Lung microvascular endothelial cell (primary cell): ENCODE measurements at regions not wholly inside any gene's neighbourhood (a gene's known extent, or its start where the extent isn't known, plus 50 kb on each side); places are given as distances from the start of the nearest gene placed in this dataset.

ENCODE experiments used
- DNase-seq, 2 donors: peaks; one replicate each; pipeline versions ENCODE4 v3.0.0 to v3.0.0-alpha.2; 2010; ENCODE audit warnings: low read depth in 2 of 2

DNA sequence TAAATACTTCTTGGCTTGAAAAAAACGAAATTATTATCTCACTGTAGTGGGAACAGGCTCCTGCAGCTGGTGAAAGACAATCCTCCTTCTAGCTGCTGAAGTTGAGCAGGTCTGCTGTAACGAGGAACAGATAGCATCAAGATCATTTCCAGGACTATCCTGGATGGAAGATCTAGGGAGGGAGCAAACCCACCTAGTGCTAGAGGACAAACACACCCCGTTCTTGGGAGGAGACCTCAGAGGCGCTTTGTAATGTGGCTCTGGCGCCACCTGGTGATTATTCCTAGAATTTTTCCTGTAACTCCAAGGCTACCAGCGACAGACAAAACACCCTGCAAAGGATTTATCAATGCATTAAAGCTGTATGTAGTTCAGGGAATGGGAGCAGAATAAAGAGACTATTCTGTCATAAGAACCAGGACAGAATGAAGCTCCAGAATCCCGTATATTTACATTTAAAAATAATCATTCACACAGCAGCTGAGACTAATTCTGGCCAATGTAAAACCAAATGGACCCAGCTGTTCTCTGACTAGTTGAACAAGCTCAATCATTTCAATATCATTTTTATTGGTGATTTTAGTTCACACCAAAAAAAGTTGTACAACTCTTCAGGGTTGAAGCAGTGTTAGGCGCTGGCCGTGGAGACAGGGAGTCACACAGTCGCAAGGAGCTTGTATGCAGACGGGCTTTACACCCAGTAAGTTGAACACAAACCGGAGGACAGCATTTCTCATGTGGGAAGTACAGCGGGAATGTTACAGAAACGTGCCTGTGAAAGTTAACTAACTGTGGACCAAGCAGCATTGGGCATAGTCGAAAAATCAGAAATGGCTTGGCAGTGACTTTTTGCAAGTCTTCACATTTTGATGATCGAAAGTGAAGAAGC is 290.3 kb downstream of the TRIB2 start:
- DNase-seq: peak; percentile 75 to 78

DNA sequence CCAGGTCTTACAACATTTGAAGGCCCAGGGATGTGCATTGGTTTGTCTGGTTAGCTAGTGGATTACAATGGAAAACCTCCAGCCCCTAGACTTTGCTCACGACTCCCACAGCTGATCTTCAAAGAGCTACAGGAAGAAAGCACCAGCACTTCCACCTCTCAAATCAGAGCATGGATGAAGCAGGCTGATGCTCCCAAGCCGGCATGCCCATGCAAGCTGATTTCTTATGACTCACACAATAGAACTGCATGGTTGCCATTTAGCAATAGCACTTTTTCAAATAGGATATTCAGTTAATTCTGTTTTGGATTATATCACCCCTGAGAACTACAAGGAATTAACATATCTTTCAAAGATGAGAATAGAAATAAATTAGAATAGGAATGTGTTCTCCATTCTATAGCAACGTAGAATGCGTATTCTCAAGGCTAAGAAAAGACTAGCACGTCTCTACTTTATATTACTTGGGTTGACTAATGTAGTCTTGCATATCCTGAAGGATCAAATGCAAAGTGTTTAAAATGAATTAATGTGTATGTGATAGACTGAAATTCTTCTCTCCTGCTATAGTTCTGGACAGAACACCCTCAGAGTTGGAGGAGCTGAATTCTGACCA is 292.4 kb downstream of the TRIB2 start:
- no peak for DNase-seq

DNA sequence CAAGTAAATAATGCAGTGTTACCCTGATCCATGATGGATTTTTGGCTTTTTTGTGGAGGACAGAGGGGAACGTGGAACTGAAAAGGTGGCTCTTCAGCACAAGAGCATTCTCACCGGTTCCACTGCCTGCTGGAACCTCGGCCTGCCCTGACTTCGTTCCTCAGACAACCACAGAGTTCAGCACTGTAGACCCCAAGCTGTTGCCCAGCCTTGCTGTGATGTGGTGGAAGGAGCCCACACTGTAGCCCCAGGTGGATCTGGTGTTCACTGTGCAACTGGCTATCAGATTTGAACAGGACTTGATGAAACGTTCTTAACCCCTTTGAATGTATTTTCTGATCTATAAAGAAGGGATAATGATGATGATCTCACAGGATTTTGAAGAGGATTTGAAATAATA is 293.5 kb downstream of the TRIB2 start:
- DNase-seq: no peak

DNA sequence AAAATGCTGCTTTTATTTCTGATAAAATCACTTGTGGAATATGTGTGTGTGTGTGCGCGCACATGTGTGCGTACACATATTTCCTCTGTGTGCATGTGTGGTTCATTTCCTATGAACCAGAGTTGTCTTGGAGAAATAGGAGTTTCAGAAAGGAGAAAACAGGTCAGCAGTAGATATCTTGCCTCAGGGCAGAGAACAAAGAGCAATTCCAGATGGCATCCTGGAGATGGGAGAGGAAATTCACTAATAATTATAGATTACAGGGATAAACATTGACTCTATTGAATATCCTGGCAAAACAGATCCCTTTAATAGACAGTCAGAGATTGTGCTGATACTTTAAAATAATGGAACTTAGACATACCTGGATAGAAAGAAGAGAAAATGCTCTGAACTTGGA is 298.0 kb downstream of the TRIB2 start:
- DNase-seq: no peak

DNA sequence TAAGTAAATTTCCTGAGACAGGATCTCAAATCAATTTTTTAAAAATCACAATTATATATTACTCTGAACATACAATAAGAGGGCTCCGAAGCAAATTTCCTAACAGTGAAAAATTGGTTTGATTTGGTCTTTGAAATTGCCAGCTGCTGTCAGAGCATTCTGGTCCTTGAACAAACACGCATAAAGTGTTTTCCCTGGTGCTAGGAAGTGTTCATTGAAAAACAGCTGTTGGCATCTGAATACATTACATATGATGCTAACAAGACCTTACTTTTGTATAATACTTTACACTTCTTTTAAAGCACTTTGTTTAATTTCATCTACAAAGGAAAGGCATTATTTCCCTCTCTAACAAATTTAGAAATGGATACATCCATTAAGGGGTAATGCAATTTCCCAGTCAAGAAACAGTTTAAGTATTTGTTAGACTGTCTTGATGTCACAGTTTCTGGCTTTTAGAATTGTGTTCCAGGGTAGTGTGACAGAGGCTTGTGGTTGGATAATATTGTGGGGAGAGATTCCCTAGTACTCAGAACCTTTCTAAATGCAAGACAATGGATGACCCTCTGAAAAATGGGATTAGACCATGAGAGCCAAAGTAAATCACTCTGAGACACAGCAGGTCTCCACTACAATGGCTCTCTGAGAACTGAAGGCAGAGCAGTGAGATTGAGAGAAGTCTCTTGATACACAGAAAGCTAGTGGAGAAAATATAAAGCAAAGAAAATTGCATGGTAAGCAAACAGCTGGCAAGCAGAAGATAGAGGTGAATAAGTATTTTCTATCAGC is 299.0 kb downstream of the TRIB2 start:
- DNase-seq: no peak

DNA sequence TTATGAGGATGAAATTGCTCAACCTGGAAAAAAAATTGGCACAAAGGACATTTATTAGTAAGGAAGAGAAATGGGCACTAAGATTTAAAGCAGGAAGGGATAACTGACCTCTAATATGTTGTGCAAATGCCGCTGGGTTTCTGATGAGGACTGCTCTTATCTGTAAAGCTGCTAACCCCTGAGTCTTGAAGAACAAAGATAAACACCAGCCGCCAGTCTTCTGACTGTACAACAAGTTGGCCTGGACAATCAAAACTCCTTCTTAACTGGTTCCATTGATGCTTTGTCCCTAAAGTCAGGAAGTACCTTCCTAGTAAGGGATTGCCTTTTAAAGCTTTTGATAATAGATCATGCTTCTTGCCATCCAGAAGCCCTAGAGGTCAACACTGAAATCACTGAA is 301.8 kb downstream of the TRIB2 start:
- no peak for DNase-seq

DNA sequence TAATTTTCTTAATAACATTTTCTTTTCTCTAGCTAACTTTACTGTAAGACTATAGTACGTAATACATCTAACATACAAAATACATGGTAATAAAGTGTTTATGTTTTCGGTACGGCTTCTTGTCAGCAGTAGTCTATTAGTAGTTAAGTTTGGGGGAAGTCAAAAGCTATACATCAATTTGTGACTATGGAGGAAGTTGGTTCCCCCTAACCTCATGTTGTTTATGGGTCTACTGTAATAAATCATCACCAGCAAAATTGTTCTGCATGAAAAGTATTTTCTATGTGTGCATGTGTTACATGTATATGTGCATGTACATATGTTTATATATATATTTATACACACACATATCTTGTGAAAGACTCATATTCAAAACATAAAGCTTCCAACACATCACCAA is 303.0 kb downstream of the TRIB2 start:
- DNase-seq: no peak

DNA sequence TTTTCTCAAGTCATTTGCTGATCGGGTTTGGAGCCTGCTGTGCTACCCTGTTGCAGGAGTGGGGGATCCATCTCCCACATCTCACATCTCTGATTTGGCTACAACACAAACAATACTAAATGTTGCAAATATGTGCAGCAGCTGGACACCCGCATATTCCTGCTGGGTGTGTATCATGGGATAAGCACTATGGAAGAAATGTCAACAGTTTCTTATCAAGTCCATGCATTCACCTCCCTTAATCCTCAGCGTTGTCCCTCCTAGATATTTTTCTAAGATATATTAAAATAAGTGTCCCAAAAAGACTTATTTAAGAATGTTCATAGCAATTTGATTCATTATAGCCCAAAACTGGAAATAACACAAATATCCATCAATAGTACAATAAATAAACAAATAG is 303.7 kb downstream of the TRIB2 start:
- no peak for DNase-seq

DNA sequence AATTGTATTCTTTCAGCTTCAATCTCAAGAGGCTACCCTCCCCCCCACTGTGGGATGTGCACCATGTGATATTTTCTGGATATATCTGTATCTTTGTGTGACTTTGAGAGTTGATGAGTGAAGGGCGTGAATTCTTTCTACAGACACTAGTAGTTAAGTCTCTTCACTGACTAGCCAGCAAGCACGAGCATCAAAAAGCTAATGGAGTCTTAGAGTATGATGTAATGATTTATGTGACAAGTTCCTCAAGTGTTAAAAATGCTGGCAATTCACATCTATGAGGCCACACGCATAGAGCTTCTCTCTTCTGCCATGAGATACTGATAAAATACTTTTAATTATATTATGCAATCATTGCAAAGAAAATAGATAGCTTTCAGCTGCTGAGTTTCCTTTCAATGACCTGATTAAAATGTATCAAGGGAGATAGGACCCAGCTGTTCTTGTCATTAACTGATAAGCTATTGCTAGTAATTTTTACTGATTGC is 304.8 kb downstream of the TRIB2 start:
- no peak for DNase-seq

DNA sequence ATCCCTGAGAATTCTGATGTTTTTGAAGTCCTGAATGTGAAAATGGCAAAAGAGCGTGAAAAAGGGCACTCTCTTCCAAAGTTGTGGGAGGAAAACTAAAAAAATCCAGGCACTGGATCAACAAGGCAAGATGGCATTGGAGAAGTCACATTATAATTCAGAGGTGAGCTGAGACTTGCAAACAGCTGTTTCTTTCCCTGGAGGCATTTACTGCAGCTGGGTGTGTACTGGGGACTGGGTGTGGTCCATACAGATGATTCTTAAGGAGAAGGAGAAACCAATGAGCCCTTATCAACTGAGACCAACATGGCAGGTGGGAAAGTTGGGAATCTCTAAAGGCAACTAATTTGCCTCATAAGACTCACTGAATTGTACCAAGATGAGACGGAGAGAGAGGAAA is 313.9 kb downstream of the TRIB2 start:
- no peak for DNase-seq

DNA sequence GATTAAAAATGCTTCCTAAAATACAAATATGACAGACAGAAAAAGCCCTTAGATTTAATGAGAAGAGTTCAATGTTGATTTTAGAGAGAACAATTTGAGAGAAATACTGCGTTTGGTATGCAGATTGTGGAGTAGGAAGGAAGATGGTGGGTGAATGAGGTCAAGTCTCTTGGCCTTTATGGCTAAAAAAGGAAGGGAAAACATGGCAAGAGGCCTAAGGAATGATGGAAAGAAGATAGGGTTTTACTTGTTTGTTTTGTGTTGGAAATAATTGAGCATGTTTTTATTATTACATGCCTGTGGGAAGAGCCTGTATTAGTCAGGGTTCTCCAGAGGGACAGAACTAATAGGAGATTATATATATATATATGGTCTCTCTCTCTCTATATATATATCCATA is 318.1 kb downstream of the TRIB2 start:
- no peak for DNase-seq

DNA sequence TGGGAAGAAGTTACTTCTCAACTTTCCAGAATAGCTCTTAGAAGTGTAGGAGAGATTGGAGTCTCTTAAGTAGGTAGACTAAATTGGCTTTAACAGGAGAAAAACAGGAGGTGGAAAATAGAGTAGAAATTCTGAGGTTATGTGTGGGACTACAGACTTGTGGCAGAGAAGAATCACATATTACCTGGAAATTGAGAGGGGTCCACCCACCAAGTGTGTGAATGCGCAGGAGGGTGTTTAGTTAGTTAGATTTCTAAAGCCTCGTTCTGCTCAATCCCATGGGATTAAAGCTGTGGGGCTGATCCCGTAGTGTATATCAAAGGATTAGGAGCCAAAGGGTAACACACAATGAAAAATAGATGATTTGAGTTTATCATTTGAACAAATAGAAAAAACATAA is 319.1 kb downstream of the TRIB2 start:
- no peak for DNase-seq

DNA sequence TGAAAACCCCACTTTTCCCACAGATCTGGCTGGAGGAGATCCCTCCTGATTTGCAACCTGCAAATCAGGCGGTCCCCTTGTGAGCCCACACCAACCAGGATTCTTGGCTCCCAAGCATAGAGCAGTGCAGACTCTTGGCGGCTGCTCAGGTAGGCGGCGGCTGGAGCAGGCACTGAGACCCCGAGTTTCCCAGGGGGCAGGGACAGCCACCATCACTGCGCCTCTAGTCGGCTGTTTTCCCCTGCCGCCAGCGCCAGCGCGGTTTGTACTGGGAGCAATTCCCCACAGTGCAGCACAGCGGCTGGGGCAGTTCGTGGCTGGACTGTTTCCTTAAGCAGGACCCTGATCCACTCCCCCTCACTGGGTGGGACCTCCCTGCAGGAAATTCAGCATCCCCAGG is 323.3 kb downstream of the TRIB2 start:
- DNase-seq: no peak

DNA sequence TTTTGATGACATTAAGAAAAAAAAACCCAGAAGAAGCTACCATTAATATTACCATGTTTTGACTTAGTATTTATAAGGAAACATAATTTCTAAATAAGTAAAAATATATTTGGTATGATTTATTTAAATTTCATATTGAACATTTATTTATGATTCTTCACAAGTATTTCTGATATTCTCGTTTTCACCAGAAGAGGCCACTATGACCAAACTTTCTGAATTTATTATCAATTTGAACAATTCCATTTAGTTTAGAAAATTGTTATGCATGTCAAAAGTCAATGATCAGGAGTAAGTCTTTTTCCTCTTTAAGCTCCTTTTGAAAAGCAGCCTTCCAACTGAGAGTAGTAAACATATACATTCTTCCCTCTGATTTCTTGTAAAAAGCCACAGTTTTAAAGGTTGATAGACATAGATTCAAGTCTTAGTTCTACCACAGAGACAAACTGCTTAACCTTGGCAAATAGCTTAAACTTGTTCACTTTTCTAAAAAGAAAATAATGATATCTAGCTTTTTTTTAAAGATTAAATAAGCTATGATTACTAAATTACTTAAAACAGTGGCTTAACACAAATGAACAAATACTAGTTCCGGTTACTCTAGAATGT is 329.9 kb downstream of the TRIB2 start:
- peak; percentile 20 to 38 for DNase-seq

DNA sequence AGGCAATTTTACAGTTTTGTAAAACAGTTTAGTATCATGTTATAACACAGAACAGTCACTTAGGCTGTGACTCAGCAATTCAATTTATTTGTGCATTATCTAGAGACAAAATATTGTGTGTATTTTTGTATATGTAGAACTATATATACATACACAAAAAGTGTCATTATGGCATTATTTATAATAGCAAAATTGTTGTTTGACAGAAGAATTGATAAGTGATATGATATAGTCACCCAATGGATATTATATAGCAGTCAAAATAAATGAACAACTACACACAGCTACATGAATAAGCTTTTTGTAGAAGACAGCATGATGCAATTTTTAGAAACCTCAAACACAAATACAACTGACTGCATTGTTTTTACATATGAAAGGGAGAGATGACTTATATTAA is 334.0 kb downstream of the TRIB2 start:
- DNase-seq: no peak

DNA sequence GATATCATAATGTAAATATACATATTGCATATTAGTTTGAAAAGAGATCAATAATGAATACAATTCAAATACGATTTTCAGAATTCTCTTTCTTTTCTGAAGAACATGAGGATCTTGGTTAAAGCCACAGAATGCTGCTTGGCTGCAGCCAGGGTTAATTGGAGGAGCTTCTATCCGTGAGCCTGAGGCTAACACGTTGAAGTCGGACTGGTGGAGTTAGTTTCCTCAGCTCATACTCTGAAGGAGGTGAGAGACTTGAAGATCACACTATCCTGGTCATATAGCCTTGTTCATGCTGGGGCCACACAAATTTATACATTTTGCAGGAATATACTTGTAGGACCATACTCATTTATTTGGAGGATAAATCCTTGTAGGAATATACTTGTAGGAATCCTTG is 335.8 kb downstream of the TRIB2 start:
- DNase-seq: no peak

DNA sequence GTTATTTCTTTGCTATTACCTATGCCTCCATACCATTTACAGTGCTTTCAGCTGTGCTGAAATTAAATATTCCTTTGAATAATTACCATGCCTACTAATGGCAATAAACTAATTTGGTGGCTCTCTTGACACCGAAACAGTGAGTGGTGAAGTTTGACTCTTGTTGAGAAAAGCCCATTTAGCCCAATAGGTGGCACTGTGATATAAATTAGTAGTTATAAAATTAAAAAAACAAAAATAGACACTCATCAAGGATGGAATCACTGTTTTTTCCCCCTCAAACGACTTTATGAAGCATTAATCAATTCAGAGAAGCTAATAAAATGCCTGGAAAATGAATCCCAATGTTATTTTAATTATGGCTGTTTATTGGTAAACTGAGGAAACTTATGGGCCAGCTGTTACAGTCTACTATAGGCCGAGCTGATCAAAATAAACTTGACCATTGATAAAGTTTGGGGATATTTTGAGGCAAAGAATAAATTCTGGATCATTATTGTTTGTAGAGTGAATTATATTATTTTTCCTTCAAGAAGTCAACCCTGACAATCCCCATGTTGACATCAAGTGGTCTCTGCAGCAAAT is 339.6 kb downstream of the TRIB2 start:
- peak; percentile 24 to 47 for DNase-seq

DNA sequence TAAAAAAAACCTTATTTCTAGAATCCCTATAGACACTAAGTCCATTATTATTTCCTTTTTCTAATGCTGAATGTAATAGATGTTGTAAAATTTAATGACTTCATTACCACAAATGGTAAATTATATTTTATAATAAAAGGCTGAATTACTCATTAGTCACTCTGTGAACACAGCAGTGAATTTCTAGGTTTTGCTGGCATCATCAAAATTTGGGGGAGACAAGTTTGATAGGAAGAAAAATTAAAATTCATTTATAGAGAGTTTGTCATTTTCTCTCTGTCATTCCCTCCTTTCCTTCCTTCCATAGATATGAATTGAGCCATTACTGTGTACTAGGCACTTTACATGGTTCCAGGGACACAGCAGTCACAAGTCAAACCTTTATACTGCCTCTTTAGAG is 340.9 kb downstream of the TRIB2 start:
- DNase-seq: no peak

DNA sequence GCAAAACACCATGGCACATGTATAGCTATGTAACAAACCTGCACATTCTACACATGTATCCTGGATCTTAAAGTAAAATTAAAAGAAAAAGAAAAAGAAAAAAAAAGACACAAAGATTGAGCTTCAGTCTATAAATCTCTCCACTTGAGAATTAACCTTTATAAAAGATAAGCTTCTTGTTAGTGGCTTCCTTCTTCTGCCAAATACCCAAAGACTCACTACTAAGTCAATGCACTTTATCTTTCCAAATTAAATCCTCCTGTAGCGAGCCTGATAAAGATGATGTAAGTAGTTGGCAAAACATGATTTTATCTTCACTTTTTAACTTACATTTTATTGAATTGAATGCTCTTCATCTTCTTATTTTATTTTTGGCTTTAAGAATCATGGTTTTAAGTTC is 349.9 kb downstream of the TRIB2 start:
- DNase-seq: no peak

DNA sequence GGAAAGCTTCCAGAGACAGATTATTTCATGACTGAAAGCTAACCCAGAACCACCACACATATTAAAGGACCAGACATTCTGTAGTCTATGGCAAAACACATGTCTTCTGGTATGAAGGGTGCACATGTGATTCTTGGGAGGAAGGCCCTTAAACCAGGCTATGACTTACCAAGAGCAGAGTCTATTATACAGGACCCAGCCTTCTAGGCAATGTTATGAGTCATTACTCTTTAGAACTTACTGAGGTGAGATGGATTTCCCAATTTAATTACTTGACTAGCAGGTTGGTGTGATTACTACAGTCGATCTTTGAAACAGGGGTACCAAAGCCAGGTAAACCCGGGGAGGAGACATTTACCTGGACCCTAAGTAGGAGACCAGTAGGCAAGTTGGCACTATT is 350.8 kb downstream of the TRIB2 start:
- no peak for DNase-seq

DNA sequence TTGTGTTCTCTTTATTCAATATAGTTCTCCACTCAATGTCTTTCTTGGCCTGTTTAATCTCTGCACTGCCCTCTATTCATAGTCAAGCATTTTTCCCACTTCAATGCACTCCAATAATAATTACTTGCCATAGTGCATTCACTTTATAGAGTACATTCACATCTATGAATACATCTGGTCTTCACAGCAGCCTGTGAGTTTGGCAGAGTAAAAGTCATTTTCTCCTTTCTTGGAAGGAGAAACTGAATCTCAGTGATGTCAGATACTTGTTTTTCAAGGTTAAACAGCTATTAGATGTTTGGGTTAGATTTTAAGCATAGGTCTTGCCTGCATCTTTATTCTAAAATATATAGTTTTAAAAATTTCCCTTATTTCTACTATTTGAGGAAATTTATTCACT is 373.2 kb downstream of the TRIB2 start:
- DNase-seq: no peak

DNA sequence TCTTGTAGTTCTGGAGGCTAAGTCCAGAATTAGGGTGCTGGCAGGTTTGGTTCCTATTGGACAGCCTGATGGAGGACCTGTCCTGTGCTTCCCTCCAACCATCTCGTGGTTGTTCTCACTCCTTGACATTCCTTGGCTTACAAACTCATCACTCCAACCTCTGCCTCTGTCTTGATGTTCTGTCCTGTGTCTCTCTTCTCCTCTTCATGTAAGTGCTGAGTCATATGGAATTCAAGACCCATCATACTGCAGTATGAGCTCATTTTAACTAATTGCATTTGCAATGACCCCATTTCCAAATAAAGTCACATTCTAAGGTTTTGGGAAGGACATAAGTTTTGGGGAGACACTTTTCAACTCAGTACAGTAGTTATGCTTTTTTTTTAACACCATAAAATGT is 374.7 kb downstream of the TRIB2 start:
- DNase-seq: no peak
